C4-2B (cell line): ENCODE measurements at regions not wholly inside any gene's neighbourhood (a gene's known extent, or its start where the extent isn't known, plus 50 kb on each side); places are given as distances from the start of the nearest gene placed in this dataset.

ENCODE experiments used
- ZFX ChIP-seq: fragments of 450-650 bp; IDR thresholded peaks from 2 replicates; pipeline ENCODE4 v1.6.1; 2017
- TF ChIP-seq, protein P1 (sequence below): fragments of 450-650 bp; conservative IDR thresholded peaks from 2 replicates; pipeline ENCODE4 v1.5.1; 2017; ENCODE audit warnings: mild to moderate bottlenecking

DNA sequence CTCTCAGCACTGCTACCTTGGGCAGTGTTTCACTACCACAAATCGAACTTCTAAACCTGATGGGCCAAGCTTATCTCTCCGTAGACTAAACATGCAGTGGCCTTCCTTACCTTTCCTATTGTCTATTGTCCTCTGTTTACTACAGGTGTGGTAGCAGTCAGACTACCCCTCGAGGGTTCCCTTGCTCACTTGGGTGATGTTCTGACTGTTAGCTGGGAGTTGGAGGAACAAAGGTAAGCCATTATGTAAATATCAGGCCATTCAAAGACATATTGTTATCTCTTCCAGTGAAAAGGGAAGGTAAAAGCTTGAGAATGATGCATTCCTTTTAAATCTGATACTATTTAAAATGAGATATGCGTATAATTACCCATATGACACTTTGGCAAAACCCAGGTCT lies 828.3 kb upstream of the EEF2KMT start:
- TF ChIP-seq, protein P1, sequence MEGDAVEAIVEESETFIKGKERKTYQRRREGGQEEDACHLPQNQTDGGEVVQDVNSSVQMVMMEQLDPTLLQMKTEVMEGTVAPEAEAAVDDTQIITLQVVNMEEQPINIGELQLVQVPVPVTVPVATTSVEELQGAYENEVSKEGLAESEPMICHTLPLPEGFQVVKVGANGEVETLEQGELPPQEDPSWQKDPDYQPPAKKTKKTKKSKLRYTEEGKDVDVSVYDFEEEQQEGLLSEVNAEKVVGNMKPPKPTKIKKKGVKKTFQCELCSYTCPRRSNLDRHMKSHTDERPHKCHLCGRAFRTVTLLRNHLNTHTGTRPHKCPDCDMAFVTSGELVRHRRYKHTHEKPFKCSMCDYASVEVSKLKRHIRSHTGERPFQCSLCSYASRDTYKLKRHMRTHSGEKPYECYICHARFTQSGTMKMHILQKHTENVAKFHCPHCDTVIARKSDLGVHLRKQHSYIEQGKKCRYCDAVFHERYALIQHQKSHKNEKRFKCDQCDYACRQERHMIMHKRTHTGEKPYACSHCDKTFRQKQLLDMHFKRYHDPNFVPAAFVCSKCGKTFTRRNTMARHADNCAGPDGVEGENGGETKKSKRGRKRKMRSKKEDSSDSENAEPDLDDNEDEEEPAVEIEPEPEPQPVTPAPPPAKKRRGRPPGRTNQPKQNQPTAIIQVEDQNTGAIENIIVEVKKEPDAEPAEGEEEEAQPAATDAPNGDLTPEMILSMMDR: no peak
- no peak for TF ChIP-seq ZFX
